ENCODE measurements at regions not wholly inside any gene's neighbourhood (a gene's known extent, or its start where the extent isn't known, plus 50 kb on each side); places are given as distances from the start of the nearest gene placed in this dataset.

GRCh38 chr2:102925003-102925402 lies 163.2 kb downstream of the TMEM182 start:
- no peak for TF ChIP-seq EZH2phosphoT487 (IDR thresholded peaks at IDR 0.05; ENCODE audit: borderline replicate concordance, low read length)
- no peak for TF ChIP-seq CTCF (IDR thresholded peaks at IDR 0.05; ENCODE audit: low read depth, low read length, poor library complexity, severe bottlenecking)
- Histone ChIP-seq H3K27me3 (ENCODE audit: control insufficient read depth, low read length) (no peaks in the 10 kb centered on the region), H3K4me1 (ENCODE audit: control insufficient read depth, low read length) (no peaks in the 10 kb centered on the region), H4K20me1 (ENCODE audit: control insufficient read depth, insufficient read depth, low read depth, low read length) (no peaks in the 10 kb centered on the region), H3K36me3 (ENCODE audit: control insufficient read depth, low read length) (no peaks in the 10 kb centered on the region), H3K79me2 (ENCODE audit: control insufficient read depth, low read length) (no peaks in the 10 kb centered on the region), H3K4me2 (ENCODE audit: low read length) (no peak overlapping the region), H3K4me3 (ENCODE audit: low read length) (no peak overlapping the region), H3K9me3 (ENCODE audit: control insufficient read depth, insufficient read depth, low read length) (no peaks in the 10 kb centered on the region), H3F3A (ENCODE audit: control insufficient read depth, insufficient read depth) (no peaks in the 10 kb centered on the region), H3K9me2 (replicated peaks; ENCODE audit: control insufficient read depth, low read length) (no peaks in the 10 kb centered on the region), H3K27ac (ENCODE audit: low read depth, low read length) (no peak overlapping the region)

- Histone ChIP-seq H3K4me1 (ENCODE audit: control insufficient read depth, low read length) (no peaks in the 10 kb centered on the region), H3K79me2 (ENCODE audit: control insufficient read depth, low read length) (no peaks in the 10 kb centered on the region), H3K4me2 (ENCODE audit: low read length) (no peak overlapping the region), H3K27ac (ENCODE audit: low read depth, low read length) (no peak overlapping the region), H3K9me3 (ENCODE audit: control insufficient read depth, insufficient read depth, low read length) (no peaks in the 10 kb centered on the region), H3F3A (ENCODE audit: control insufficient read depth, insufficient read depth) (no peaks in the 10 kb centered on the region), H4K20me1 (ENCODE audit: control insufficient read depth, insufficient read depth, low read depth, low read length) (no peaks in the 10 kb centered on the region), H3K27me3 (ENCODE audit: control insufficient read depth, low read length) (no peaks in the 10 kb centered on the region), H3K9me2 (replicated peaks; ENCODE audit: control insufficient read depth, low read length) (no peaks in the 10 kb centered on the region), H3K36me3 (ENCODE audit: control insufficient read depth, low read length) (no peaks in the 10 kb centered on the region), H3K4me3 (ENCODE audit: low read length) (no peak overlapping the region)
- TF ChIP-seq EZH2phosphoT487 (IDR thresholded peaks at IDR 0.05; ENCODE audit: borderline replicate concordance, low read length) (no peak), CTCF (IDR thresholded peaks at IDR 0.05; ENCODE audit: low read depth, low read length, poor library complexity, severe bottlenecking) (no peak)
Measured at GRCh38 chr2:102927854-102928267, 166.0 kb downstream of the TMEM182 start.

- no peak for TF ChIP-seq EZH2phosphoT487 (IDR thresholded peaks at IDR 0.05; ENCODE audit: borderline replicate concordance, low read length)
- no peak for TF ChIP-seq CTCF (IDR thresholded peaks at IDR 0.05; ENCODE audit: low read depth, low read length, poor library complexity, severe bottlenecking)
- H3F3A ChIP-seq (ENCODE audit: control insufficient read depth, insufficient read depth) = no peaks in the 10 kb centered on the region
- H3K9me2 ChIP-seq (replicated peaks; ENCODE audit: control insufficient read depth, low read length) = no peaks in the 10 kb centered on the region
- no peaks in the 10 kb centered on the region for H3K36me3 ChIP-seq (ENCODE audit: control insufficient read depth, low read length)
- H3K4me3 ChIP-seq (ENCODE audit: low read length) = no peak overlapping the region
- H3K4me2 ChIP-seq (ENCODE audit: low read length) = no peak overlapping the region
- no peaks in the 10 kb centered on the region for H3K4me1 ChIP-seq (ENCODE audit: control insufficient read depth, low read length)
- H3K79me2 ChIP-seq (ENCODE audit: control insufficient read depth, low read length) = no peaks in the 10 kb centered on the region
- no peaks in the 10 kb centered on the region for H4K20me1 ChIP-seq (ENCODE audit: control insufficient read depth, insufficient read depth, low read depth, low read length)
- H3K27ac ChIP-seq (ENCODE audit: low read depth, low read length) = no peak overlapping the region
- no peaks in the 10 kb centered on the region for H3K9me3 ChIP-seq (ENCODE audit: control insufficient read depth, insufficient read depth, low read length)
- no peaks in the 10 kb centered on the region for H3K27me3 ChIP-seq (ENCODE audit: control insufficient read depth, low read length)
Measured at GRCh38 chr2:102929721-102930120, 167.9 kb downstream of the TMEM182 start.

GRCh38 chr2:102932501-102932900 lies 170.7 kb downstream of the TMEM182 start:
- Histone ChIP-seq H3K36me3 (ENCODE audit: control insufficient read depth, low read length) (no peaks in the 10 kb centered on the region), H3K9me3 (ENCODE audit: control insufficient read depth, insufficient read depth, low read length) (no peaks in the 10 kb centered on the region), H3F3A (ENCODE audit: control insufficient read depth, insufficient read depth) (no peaks in the 10 kb centered on the region), H3K4me3 (ENCODE audit: low read length) (no peak overlapping the region), H3K4me2 (ENCODE audit: low read length) (no peak overlapping the region), H3K9me2 (replicated peaks; ENCODE audit: control insufficient read depth, low read length) (no peaks in the 10 kb centered on the region), H3K27me3 (ENCODE audit: control insufficient read depth, low read length) (no peaks in the 10 kb centered on the region), H4K20me1 (ENCODE audit: control insufficient read depth, insufficient read depth, low read depth, low read length) (no peaks in the 10 kb centered on the region), H3K79me2 (ENCODE audit: control insufficient read depth, low read length) (no peaks in the 10 kb centered on the region), H3K27ac (ENCODE audit: low read depth, low read length) (no peak overlapping the region), H3K4me1 (ENCODE audit: control insufficient read depth, low read length) (no peaks in the 10 kb centered on the region)
- TF ChIP-seq CTCF (IDR thresholded peaks at IDR 0.05; ENCODE audit: low read depth, low read length, poor library complexity, severe bottlenecking) = no peak
- no peak for TF ChIP-seq EZH2phosphoT487 (IDR thresholded peaks at IDR 0.05; ENCODE audit: borderline replicate concordance, low read length)

Data from DOHH2 (cell line).